ENCODE measurements at regions not wholly inside any gene's neighbourhood (a gene's known extent, or its start where the extent isn't known, plus 50 kb on each side); places are given as distances from the start of the nearest gene placed in this dataset.

GRCh38 chr1:14421977-14422609, 176.4 kb upstream of the KAZN start (continued):
- TF ChIP-seq HMGXB3 (CRISPR knock-in tag; IDR thresholded peaks at IDR 0.05; ENCODE audit: borderline replicate concordance) (no peak), GZF1 (CRISPR knock-in tag; IDR thresholded peaks at IDR 0.05) (no peak), CREB1 (IDR thresholded peaks at IDR 0.05) (0 out of 2 replicates have a peak, but pooled peaks have one; percentile 27), CREB1 (CRISPR knock-in tag; IDR thresholded peaks at IDR 0.05) (no peak), ZNF557 (CRISPR knock-in tag; IDR thresholded peaks at IDR 0.05) (no peak), YEATS2 (CRISPR knock-in tag; IDR thresholded peaks at IDR 0.05; ENCODE audit: borderline replicate concordance) (no peak)

- ATAC-seq = no peak
- Histone ChIP-seq H3K9ac (ENCODE audit: insufficient read depth, low read depth, low read length) (no peak overlapping the region), H2AFZ (ENCODE audit: low read length) (no peak overlapping the region), H3K4me3 (replicated peaks in 1 of 3; ENCODE audit: insufficient read depth in 1 of 3, low read depth in 2 of 3, low read length in 3 of 3) (no peak overlapping the region), H3K27me3 (ENCODE audit: control insufficient read depth in 1 of 2, insufficient read depth in 2 of 2, low read length in 2 of 2) (no peaks in the 10 kb centered on the region), H4K20me1 (ENCODE audit: insufficient read depth, low read length) (no peaks in the 10 kb centered on the region), H3K27ac (ENCODE audit: extremely low read length, insufficient read depth, low read length) (no peak overlapping the region), H3K4me1 (ENCODE audit: insufficient read depth, low read length) (no peaks in the 10 kb centered on the region), H3K4me2 (ENCODE audit: low read depth, low read length) (no peak overlapping the region), H3K9me3 (ENCODE audit: low read length) (no peaks in the 10 kb centered on the region), H3K79me2 (ENCODE audit: insufficient read depth, low read length) (no peaks in the 10 kb centered on the region), H3K36me3 (replicated peaks in 1 of 2; ENCODE audit: control insufficient read depth in 1 of 2, insufficient read depth in 2 of 2, low read length in 2 of 2) (no peaks in the 10 kb centered on the region)
- FAIRE-seq = no peak
- in situ Hi-C loops (cut with HindIII; ENCODE audit: extremely low pct_ligation_motif_present, low pct_unique_long_range_greater_than_20kb) = no loop called here
- DNase-seq (ENCODE audit: low spot score) = no peak
- 3% methylated on average over 7 of the region's 9 CpGs for WGBS (ENCODE audit: low lambda C conversion rate)
- intact Hi-C loops (cut with micrococcal nuclease; ENCODE audit: unreplicated experiment) = no loop called here
- ChIA-PET CTCF (ENCODE audit: low intra/inter-chr PET ratio, low total read pairs) (no interaction called here), POLR2A (no interaction called here)
- no TSS peak for BruUV-seq (replicated peaks)
- TF ChIP-seq ZNF224 (CRISPR knock-in tag; IDR thresholded peaks at IDR 0.05) (no peak), ZNF550 (CRISPR knock-in tag; IDR thresholded peaks at IDR 0.05; ENCODE audit: borderline replicate concordance) (no peak), ZNF280D (CRISPR knock-in tag; IDR thresholded peaks at IDR 0.05) (no peak), SRF (IDR thresholded peaks at IDR 0.05; ENCODE audit: low read depth, low read length) (no peak), NFATC3 (CRISPR knock-in tag; IDR thresholded peaks at IDR 0.05) (no peak), E2F1 (CRISPR knock-in tag; IDR thresholded peaks at IDR 0.05) (no peak), ZNF234 (CRISPR knock-in tag; conservative IDR thresholded peaks at IDR 0.05) (no peak), PRMT3 (CRISPR knock-in tag; IDR thresholded peaks at IDR 0.05; ENCODE audit: borderline replicate concordance, low read depth) (no peak), ZNF879 (CRISPR knock-in tag; IDR thresholded peaks at IDR 0.05) (no peak)
Measured at GRCh38 chr1:14424325-14425002, 174.0 kb upstream of the KAZN start.
